HCT116 (cell line): ENCODE measurements at regions not wholly inside any gene's neighbourhood (a gene's known extent, or its start where the extent isn't known, plus 50 kb on each side); places are given as distances from the start of the nearest gene placed in this dataset.

ENCODE experiments used
- ATAC-seq: fragments of 200-7000 bp; cut with Tn5 transposase; 2 replicates; pipeline ENCODE4 v1.9.1; 2020; ENCODE audit warnings: mild to moderate bottlenecking, moderate library complexity
- BruUV-seq: library from RNA; stranded (reverse); fragments of 400-500 nt; replicated peaks from 2 replicates; lab custom pipeline; 2021; lab: Mats Ljungman, UMichigan
- CTCF ChIA-PET: fragments of 300-600 bp; sonication (Branson Sonifier 250); formaldehyde crosslinking; loops from one replicate; lab custom pipeline; 2021; ENCODE audit warnings: antibody characterized with exemption; lab: Charles Lee
- POLR2A ChIA-PET: fragments of 300-600, 350-600 bp; sonication (Branson Sonifier 250); formaldehyde crosslinking; loops from one replicate; lab custom pipeline; 2021; ENCODE audit warnings: antibody characterized with exemption; lab: Charles Lee
- RAD21 ChIA-PET, 2 experiments: fragments of 300-600 bp; sonication (Branson Sonifier 250); formaldehyde crosslinking; loops; one replicate each; lab custom pipeline; 2023; ENCODE audit warnings: low total read pairs in 2 of 2; ENCODE audit not compliant: uncharacterized antibody in 2 of 2, unreplicated experiment in 2 of 2, low non-redundant PET in 1 of 2; lab: Charles Lee
- DNase-seq: peaks from one replicate; pipeline ENCODE4 v3.0.0-alpha.2; 2010; ENCODE audit warnings: low read depth, low spot score
- H2AFZ ChIP-seq: fragments of 200-600 bp; shearing (Covaris generic), sonication (generic); 2 replicates; pipeline ENCODE4 v1.6.1; 2017; ENCODE audit warnings: low read depth, mixed run types, mixed read lengths, antibody characterized with exemption, low read length; ENCODE audit not compliant: poor library complexity, severe bottlenecking
- H3K27ac ChIP-seq: 2 replicates; pipeline ENCODE4 v1.5.1; 2012; ENCODE audit warnings: low read depth, low read length
- H3K27me3 ChIP-seq: fragments of 200-600 bp; sonication (generic); 2 replicates; pipeline ENCODE4 v1.6.1; 2016; ENCODE audit warnings: mixed run types, low read length, mixed read lengths; ENCODE audit not compliant: insufficient read depth
- H3K36me3 ChIP-seq, 2 experiments: fragments of 200-500 bp in 1 of 2; fragments of 200-600 bp in 1 of 2; sonication (Bioruptor generic) in 1 of 2; sonication (generic) in 1 of 2; 2 replicates each; pipeline versions ENCODE4 v1.5.1 to v1.6.1; 2014 to 2016; ENCODE audit warnings: low read length in 2 of 2, inconsistent platforms in 1 of 2, mixed read lengths in 1 of 2, mixed run types in 1 of 2; ENCODE audit not compliant: insufficient read depth in 2 of 2, control insufficient read depth in 1 of 2
- H3K4me1 ChIP-seq, 2 experiments: fragments of 200-600 bp in 1 of 2; sonication (generic) in 1 of 2; 2 replicates each; pipeline versions ENCODE4 v1.5.1 to v1.6.1; 2012 to 2017; ENCODE audit warnings: low read length in 2 of 2, inconsistent platforms in 1 of 2, mild to moderate bottlenecking in 1 of 2, mixed read lengths in 1 of 2, mixed run types in 1 of 2, moderate library complexity in 1 of 2; ENCODE audit not compliant: insufficient read depth in 2 of 2, control insufficient read depth in 1 of 2
- H3K4me2 ChIP-seq: fragments of 200-600 bp; sonication (generic); 2 replicates; pipeline ENCODE4 v1.6.1; 2017; ENCODE audit warnings: mixed run types, low read length, mixed read lengths
- H3K4me3 ChIP-seq, 2 experiments: fragments of 200-600 bp in 1 of 2; sonication (generic) in 1 of 2; replicated peaks in 1 of 2; 2 replicates each; pipeline ENCODE4 v1.5.1; 2011 to 2016; ENCODE audit warnings: low read length in 2 of 2, control low read depth in 1 of 2, low read depth in 1 of 2, mild to moderate bottlenecking in 1 of 2, mixed read lengths in 1 of 2, mixed run types in 1 of 2
- H3K79me2 ChIP-seq: fragments of 200-600 bp; sonication (generic); 2 replicates; pipeline ENCODE4 v1.6.1; 2017; ENCODE audit warnings: mild to moderate bottlenecking, mixed run types, low read length, moderate library complexity, mixed read lengths; ENCODE audit not compliant: insufficient read depth
- H3K9ac ChIP-seq: fragments of 200-600 bp; sonication (generic); 2 replicates; pipeline ENCODE4 v1.6.1; 2016; ENCODE audit warnings: low read length, mixed read lengths
- H3K9me2 ChIP-seq: fragments of 200-600 bp; sonication (generic), shearing (Covaris generic); 2 replicates; pipeline ENCODE4 v1.6.1; 2017; ENCODE audit warnings: mixed run types, mild to moderate bottlenecking, moderate library complexity; ENCODE audit not compliant: insufficient read depth
- H3K9me3 ChIP-seq, 2 experiments: fragments of 200-500 bp in 1 of 2; fragments of 200-600 bp in 1 of 2; sonication (Bioruptor generic) in 1 of 2; sonication (generic) in 1 of 2; 2 replicates each; pipeline ENCODE4 v1.6.1; 2014 to 2017; ENCODE audit warnings: low read length in 2 of 2, mixed read lengths in 2 of 2, inconsistent platforms in 1 of 2, low read depth in 1 of 2, mild to moderate bottlenecking in 1 of 2, mixed run types in 1 of 2, moderate library complexity in 1 of 2; ENCODE audit not compliant: control insufficient read depth in 1 of 2, insufficient read depth in 1 of 2
- H4K20me1 ChIP-seq: fragments of 200-600 bp; sonication (generic), shearing (Covaris generic); 2 replicates; pipeline ENCODE4 v1.6.1; 2017; ENCODE audit warnings: mixed run types, mild to moderate bottlenecking, moderate library complexity; ENCODE audit not compliant: insufficient read depth
- CEBPB ChIP-seq: IDR thresholded peaks from 2 replicates; pipeline ENCODE4 v1.6.1; 2012; ENCODE audit warnings: low read depth
- EGR1 ChIP-seq: IDR thresholded peaks from 2 replicates; pipeline ENCODE4 v1.6.1; 2012; ENCODE audit warnings: low read depth
- EZH2 ChIP-seq: fragments of 200-600 bp; sonication (generic); IDR thresholded peaks from 2 replicates; pipeline ENCODE4 v1.6.1; 2017; ENCODE audit warnings: antibody characterized with exemption, mixed run types
- FOSL1 ChIP-seq: IDR thresholded peaks from 2 replicates; pipeline ENCODE4 v1.6.1; 2012; ENCODE audit warnings: low read depth
- JUND ChIP-seq: IDR thresholded peaks from 2 replicates; pipeline ENCODE4 v1.6.1; 2012
- POLR2AphosphoS5 ChIP-seq: IDR thresholded peaks from 2 replicates; pipeline ENCODE4 v1.6.1; 2011; ENCODE audit warnings: mild to moderate bottlenecking, low read depth, low read length, moderate library complexity
- REST ChIP-seq: IDR thresholded peaks from 2 replicates; pipeline ENCODE4 v1.6.1; 2012; ENCODE audit warnings: low read depth
- SP1 ChIP-seq: IDR thresholded peaks from 2 replicates; pipeline ENCODE4 v1.6.1; 2012; ENCODE audit warnings: low read depth
- ZBTB33 ChIP-seq: IDR thresholded peaks from 2 replicates; pipeline ENCODE4 v1.6.1; 2011; ENCODE audit warnings: mild to moderate bottlenecking, low read length, moderate library complexity; ENCODE audit not compliant: insufficient replicate concordance; ENCODE audit errors: extremely low read depth
- intact Hi-C: fragments of 100-400 bp; cut with micrococcal nuclease; formaldehyde crosslinking; loops from 2 replicates; pipeline ENCODE4 v1.10.0; 2022

GRCh38 chr9:100856238-100856637 lies 172.3 kb upstream of the PLPPR1 start:
- no peak overlapping the region for H3K27ac ChIP-seq
- POLR2A ChIA-PET, result no interaction called here
- H3K27me3 ChIP-seq, result peaks cover 23% of the 10 kb centered on the region; the same call in 1 of the 2 replicates
- CTCF ChIA-PET, result no interaction called here
- no peaks in the 10 kb centered on the region for H3K36me3 ChIP-seq
- intact Hi-C loops, result no loop called here
- no peaks in the 10 kb centered on the region for H3K9me2 ChIP-seq
- H4K20me1 ChIP-seq, result no peaks in the 10 kb centered on the region
- RAD21 ChIA-PET, result no interaction called here
- BruUV-seq, result no TSS peak
- H3K4me2 ChIP-seq, result no peak overlapping the region
- H3K79me2 ChIP-seq, result no peaks in the 10 kb centered on the region
- TF ChIP-seq EZH2 (no peak), CEBPB (no peak), ZBTB33 (no peak), EGR1 (no peak), POLR2AphosphoS5 (no peak), FOSL1 (no peak), SP1 (no peak), REST (no peak), JUND (no peak)
- no peaks in the 10 kb centered on the region for H3K4me1 ChIP-seq
- H2AFZ ChIP-seq, result no peak overlapping the region
- no peak for ATAC-seq
- no peak overlapping the region for H3K4me3 ChIP-seq
- H3K9me3 ChIP-seq, result no peaks in the 10 kb centered on the region
- no peak overlapping the region for H3K9ac ChIP-seq
- no peak for DNase-seq
